Heart left ventricle (tissue), 16 donors: ENCODE measurements at regions not wholly inside any gene's neighbourhood (a gene's known extent, or its start where the extent isn't known, plus 50 kb on each side); places are given as distances from the start of the nearest gene placed in this dataset.

Source experiments
- ATAC-seq, 4 donors: fragments of 200-7000 bp; cut with Tn5 transposase; one replicate each; pipeline ENCODE4 v1.9.1; 2020 to 2022; ENCODE audit warnings: moderate library complexity in 4 of 4, mild to moderate bottlenecking in 3 of 4, moderate number of reproducible peaks in 1 of 4
- DNase-seq, 5 donors: peaks; one replicate each; pipeline ENCODE4 v3.0.0-alpha.2; 2020
- H3K27ac ChIP-seq, 12 donors: fragments of 200-600 bp; sonication (generic) in 4 of 12; one replicate each; pipeline versions ENCODE4 v1.5.0 to v1.8.0; 2016 to 2022; ENCODE audit warnings: mild to moderate bottlenecking in 2 of 12
- H3K27me3 ChIP-seq, 9 donors: fragments of 200-600 bp; sonication (generic) in 2 of 9; one replicate each; pipeline versions ENCODE4 v1.5.1 to v1.8.0; 2016 to 2022; ENCODE audit warnings: mild to moderate bottlenecking in 3 of 9
- H3K36me3 ChIP-seq, 9 donors: fragments of 200-600 bp; sonication (generic) in 2 of 9; one replicate each; pipeline versions ENCODE4 v1.5.0 to v1.8.0; 2018 to 2022; ENCODE audit warnings: mild to moderate bottlenecking in 2 of 9
- H3K4me1 ChIP-seq, 12 donors: fragments of 200-600 bp; sonication (generic) in 4 of 12; one replicate each; pipeline versions ENCODE4 v1.5.0 to v1.8.0; 2016 to 2022; ENCODE audit warnings: mild to moderate bottlenecking in 3 of 12
- H3K4me3 ChIP-seq, 12 donors: fragments of 200-600 bp; sonication (generic) in 4 of 12; one replicate each; pipeline versions ENCODE4 v1.5.0 to v1.8.0; 2017 to 2022; ENCODE audit warnings: mild to moderate bottlenecking in 9 of 12, moderate library complexity in 4 of 12
- H3K9me3 ChIP-seq, 12 donors: fragments of 200-600 bp; sonication (generic) in 4 of 12; one replicate each; pipeline versions ENCODE4 v1.5.0 to v1.8.0; 2016 to 2022; ENCODE audit warnings: mild to moderate bottlenecking in 1 of 12
- POLR2A ChIP-seq, 2 donors: fragments of 450-650 bp; IDR thresholded peaks; one replicate each; pipeline ENCODE4 v1.6.1; 2017; ENCODE audit warnings: antibody characterized with exemption in 2 of 2, mild to moderate bottlenecking in 2 of 2, moderate library complexity in 2 of 2
- WGBS, 4 donors: extraction: QIAGEN DNeasy Blood & Tissue Kit in 2 of 4; methylation state at CpG; one replicate each; pipeline versions ENCODE4 v1.1.5 to v1.1.7; 2013 to 2018; 5-methylcytosine and 5-hydroxymethylcytosine counted together
- intact Hi-C, 10 donors: fragments of 100-400 bp; cut with DNase I; formaldehyde crosslinking; loops; one replicate each; pipeline versions ENCODE4 v1.11.1 to v1.14.2; 2022
- TF ChIP-seq, protein P1 (sequence below), 12 donors: fragments of 200-600 bp; sonication (generic) in 4 of 12; IDR thresholded peaks; one replicate each; pipeline versions ENCODE4 v1.5.0 to v1.8.0; 2018 to 2022; ENCODE audit warnings: antibody characterized with exemption in 12 of 12, mild to moderate bottlenecking in 5 of 12
- donor health status: ischemic (EF 13 %, LVEDD 7.1; RV severe dilation, severe dysfunction).
- donor health status: healthy with polysubstance abuse.
- donor health status: DM: no; HTN: yes; CAD: no.
- donor health status: DM: no; HTN: no; CAD: no.
- donor health status: ischemic (EF 25% LVEDD 6.9; RV normal size, moderate dysfunction).
- donor health status: ischemic (EF 25% LVEDD 5.7; RV mildly dilated, moderate dysfunction).
- donor health status: healthy.
- donor health status: DM: yes; HTN: yes; CAD: no.
- donor health status: ischemic (EF 35%, LVEDD 5.7; RV mildly dilated, moderate dysfunction).
- donor health status: nonischemic (EF 11% LVEDD 7.7; RV severe dilation, severe dysfunction).
- donor health status: DM: yes; HTN: yes; CAD: no.
- donor health status: PGD.
- donor health status: ischemic (EF 29% LVEDD 5.4; RV normal size, mild dysfunction).
- donor health status: nonischemic (EF 23%, LVEDD 6.1; RV moderate dilation, normal function).

DNA sequence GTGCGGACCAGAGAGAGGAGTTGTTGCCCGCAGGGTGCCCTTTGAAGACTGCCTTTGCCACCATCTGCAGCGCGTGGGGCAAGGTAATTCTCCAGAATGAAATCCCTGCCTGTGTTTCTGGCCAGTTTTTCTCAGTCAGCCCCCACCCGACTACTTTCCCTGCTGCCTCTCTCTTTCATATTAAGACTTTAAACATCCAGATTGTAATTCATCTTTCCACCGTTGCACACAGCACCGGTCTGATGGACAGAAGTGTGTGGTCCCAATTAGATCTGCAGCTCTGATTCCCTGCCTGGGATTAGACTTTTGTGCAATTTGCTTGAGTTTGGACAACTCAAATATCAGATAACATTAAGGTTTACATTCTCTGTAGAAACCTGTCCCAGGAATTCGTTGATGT, 489.0 kb downstream of the QKI start:
- Histone ChIP-seq H3K4me3 (no peak overlapping the region), H3K9me3 (no peaks in the 10 kb centered on the region), H3K27ac (no peak overlapping the region), H3K4me1 (no peaks in the 10 kb centered on the region), H3K36me3 (no peaks in the 10 kb centered on the region), H3K27me3 (no peaks in the 10 kb centered on the region)
- ATAC-seq (no peak), DNase-seq (no peak)
- TF ChIP-seq, protein P1, sequence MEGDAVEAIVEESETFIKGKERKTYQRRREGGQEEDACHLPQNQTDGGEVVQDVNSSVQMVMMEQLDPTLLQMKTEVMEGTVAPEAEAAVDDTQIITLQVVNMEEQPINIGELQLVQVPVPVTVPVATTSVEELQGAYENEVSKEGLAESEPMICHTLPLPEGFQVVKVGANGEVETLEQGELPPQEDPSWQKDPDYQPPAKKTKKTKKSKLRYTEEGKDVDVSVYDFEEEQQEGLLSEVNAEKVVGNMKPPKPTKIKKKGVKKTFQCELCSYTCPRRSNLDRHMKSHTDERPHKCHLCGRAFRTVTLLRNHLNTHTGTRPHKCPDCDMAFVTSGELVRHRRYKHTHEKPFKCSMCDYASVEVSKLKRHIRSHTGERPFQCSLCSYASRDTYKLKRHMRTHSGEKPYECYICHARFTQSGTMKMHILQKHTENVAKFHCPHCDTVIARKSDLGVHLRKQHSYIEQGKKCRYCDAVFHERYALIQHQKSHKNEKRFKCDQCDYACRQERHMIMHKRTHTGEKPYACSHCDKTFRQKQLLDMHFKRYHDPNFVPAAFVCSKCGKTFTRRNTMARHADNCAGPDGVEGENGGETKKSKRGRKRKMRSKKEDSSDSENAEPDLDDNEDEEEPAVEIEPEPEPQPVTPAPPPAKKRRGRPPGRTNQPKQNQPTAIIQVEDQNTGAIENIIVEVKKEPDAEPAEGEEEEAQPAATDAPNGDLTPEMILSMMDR (IDR thresholded peaks at IDR 0.05) = no peak
- no peak for TF ChIP-seq POLR2A (IDR thresholded peaks at IDR 0.05)
- 91 to 95% (median 92%) methylated on average over 8 of the region's 8 CpGs for WGBS, 4 donors
- intact Hi-C loops = no loop called here

DNA sequence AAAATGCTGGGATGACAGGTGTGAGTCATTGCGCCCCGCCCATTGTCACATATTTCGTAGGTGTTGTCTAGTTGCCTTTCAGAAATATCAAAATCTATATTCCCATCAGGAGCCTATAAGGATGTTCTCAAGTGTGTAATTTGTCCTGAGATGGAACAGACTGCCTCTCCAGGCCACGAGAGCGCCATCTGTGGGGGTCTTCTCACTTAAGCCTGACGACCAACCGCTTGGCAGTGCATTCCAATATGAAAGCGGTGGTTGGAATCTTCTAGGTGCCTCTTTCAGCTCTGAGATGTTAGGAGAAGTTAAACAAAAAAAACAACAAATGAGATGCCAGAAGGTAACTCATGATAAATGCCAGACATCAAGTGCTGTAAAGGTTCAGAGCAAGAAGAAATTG, 488.5 kb downstream of the QKI start:
- TF ChIP-seq, protein P1 (IDR thresholded peaks at IDR 0.05) = no peak
- no peak for TF ChIP-seq POLR2A (IDR thresholded peaks at IDR 0.05)
- 88 to 98% (median 92%) methylated on average over 8 of the region's 8 CpGs for WGBS, 4 donors
- intact Hi-C loops = no loop called here
- ATAC-seq = no peak
- Histone ChIP-seq H3K9me3 (peaks cover 0 to under 1% (median 0%) of the 10 kb centered on the region in 12 donors), H3K36me3 (no peaks in the 10 kb centered on the region), H3K27ac (no peak overlapping the region), H3K4me1 (no peaks in the 10 kb centered on the region), H3K27me3 (no peaks in the 10 kb centered on the region), H3K4me3 (no peak overlapping the region)
- DNase-seq = no peak

DNA sequence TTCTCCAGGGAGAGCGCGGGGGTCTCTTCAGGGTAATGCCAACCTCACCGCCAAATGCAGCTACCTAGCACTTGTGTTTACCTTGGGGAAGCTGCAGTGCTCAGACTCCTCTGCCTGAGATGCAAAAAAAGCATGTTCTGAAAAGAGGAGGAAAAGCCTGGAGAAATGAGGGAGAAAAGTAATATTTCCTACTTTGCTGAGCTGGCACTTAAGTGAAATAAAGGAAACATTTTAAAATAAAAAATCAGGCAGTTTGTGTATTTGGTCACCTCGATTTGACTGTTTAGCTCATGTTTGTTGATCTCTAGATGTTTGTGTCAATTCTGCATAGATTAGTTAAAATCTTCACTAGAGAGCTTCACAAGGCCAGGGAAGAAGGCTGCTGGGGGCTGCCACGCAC, 487.2 kb downstream of the QKI start:
- DNase-seq (no peak), ATAC-seq (no peak)
- Histone ChIP-seq H3K4me3 (no peak overlapping the region), H3K36me3 (no peaks in the 10 kb centered on the region), H3K9me3 (peaks cover 0 to 4% (median 0%) of the 10 kb centered on the region in 12 donors), H3K27me3 (no peaks in the 10 kb centered on the region), H3K4me1 (no peaks in the 10 kb centered on the region), H3K27ac (no peak overlapping the region)
- WGBS, 4 donors = 95 to 97% (median 96%) methylated on average over 5 of the region's 5 CpGs
- intact Hi-C loops = no loop called here
- no peak for TF ChIP-seq POLR2A (IDR thresholded peaks at IDR 0.05)
- TF ChIP-seq, protein P1 (IDR thresholded peaks at IDR 0.05) = no peak

DNA sequence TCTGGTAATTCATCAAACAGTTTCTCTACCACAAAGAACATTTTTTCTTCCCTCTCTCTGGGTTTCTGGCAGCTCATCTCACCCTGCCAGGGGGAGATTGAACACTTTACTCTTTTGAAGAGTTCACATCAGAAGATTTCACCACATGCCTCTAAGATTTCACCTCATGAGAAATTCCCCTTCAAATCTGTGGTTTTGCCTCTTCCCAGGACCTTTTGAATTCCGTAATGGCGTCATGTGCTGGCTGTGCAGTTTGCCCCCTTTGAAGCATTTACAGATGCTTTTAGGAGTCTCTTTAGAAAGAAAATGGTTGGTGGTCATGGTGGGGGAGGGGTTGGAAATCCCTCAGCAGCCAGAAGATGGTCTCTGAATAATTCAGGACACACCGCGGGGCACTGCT, 486.1 kb downstream of the QKI start:
- TF ChIP-seq, protein P1 (IDR thresholded peaks at IDR 0.05) = no peak
- TF ChIP-seq POLR2A (IDR thresholded peaks at IDR 0.05) = no peak
- ATAC-seq = no peak
- intact Hi-C loops = no loop called here
- DNase-seq = no peak
- 93 to 97% (median 95%) methylated on average over 4 of the region's 4 CpGs for WGBS, 4 donors
- H3K4me3 ChIP-seq = no peak overlapping the region
- no peaks in the 10 kb centered on the region for H3K36me3 ChIP-seq
- no peak overlapping the region for H3K27ac ChIP-seq
- peaks cover 0 to 4% (median 0%) of the 10 kb centered on the region in 12 donors for H3K9me3 ChIP-seq
- H3K27me3 ChIP-seq = no peaks in the 10 kb centered on the region
- H3K4me1 ChIP-seq = no peaks in the 10 kb centered on the region
